HFFc6 (cell line): ENCODE measurements at regions not wholly inside any gene's neighbourhood (a gene's known extent, or its start where the extent isn't known, plus 50 kb on each side); places are given as distances from the start of the nearest gene placed in this dataset.

Experiments used
- DNase-seq: peaks from one replicate; pipeline ENCODE4 v3.0.0-alpha.2; 2018
- H3K27ac Mint-ChIP-seq: 2 replicates; pipeline ENCODE4 v1.8.0; 2020; ENCODE audit warnings: mild to moderate bottlenecking, mixed read lengths
- H3K27me3 Mint-ChIP-seq: 2 replicates; pipeline ENCODE4 v1.8.0; 2021; ENCODE audit warnings: mild to moderate bottlenecking, moderate library complexity, mixed read lengths; ENCODE audit not compliant: insufficient read depth
- H3K36me3 Mint-ChIP-seq: 2 replicates; pipeline ENCODE4 v1.8.0; 2021; ENCODE audit warnings: low read depth, mixed read lengths
- H3K4me1 Mint-ChIP-seq: 2 replicates; pipeline ENCODE4 v1.8.0; 2020; ENCODE audit warnings: low read depth, mixed read lengths
- H3K4me3 Mint-ChIP-seq: 2 replicates; pipeline ENCODE4 v1.8.0; 2020; ENCODE audit warnings: mild to moderate bottlenecking, moderate library complexity, mixed read lengths
- H3K9me3 Mint-ChIP-seq: 2 replicates; pipeline ENCODE4 v1.8.0; 2020; ENCODE audit warnings: mild to moderate bottlenecking, mixed read lengths
- CTCF ChIP-seq: fragments of 200-600 bp; sonication (generic); IDR thresholded peaks from 2 replicates; pipeline ENCODE4 v1.5.0; 2021; ENCODE audit warnings: antibody characterized with exemption, mild to moderate bottlenecking

GRCh38 chr5:24232041-24232440, 412.7 kb downstream of the CDH10 start:
- Mint-ChIP-seq H3K27me3 (no peaks in the 10 kb centered on the region), H3K4me3 (no peak overlapping the region), H3K4me1 (no peaks in the 10 kb centered on the region), H3K36me3 (no peaks in the 10 kb centered on the region), H3K9me3 (peaks cover 20% of the 10 kb centered on the region), H3K27ac (no peak overlapping the region)
- no peak for TF ChIP-seq CTCF
- DNase-seq = no peak

DNA sequence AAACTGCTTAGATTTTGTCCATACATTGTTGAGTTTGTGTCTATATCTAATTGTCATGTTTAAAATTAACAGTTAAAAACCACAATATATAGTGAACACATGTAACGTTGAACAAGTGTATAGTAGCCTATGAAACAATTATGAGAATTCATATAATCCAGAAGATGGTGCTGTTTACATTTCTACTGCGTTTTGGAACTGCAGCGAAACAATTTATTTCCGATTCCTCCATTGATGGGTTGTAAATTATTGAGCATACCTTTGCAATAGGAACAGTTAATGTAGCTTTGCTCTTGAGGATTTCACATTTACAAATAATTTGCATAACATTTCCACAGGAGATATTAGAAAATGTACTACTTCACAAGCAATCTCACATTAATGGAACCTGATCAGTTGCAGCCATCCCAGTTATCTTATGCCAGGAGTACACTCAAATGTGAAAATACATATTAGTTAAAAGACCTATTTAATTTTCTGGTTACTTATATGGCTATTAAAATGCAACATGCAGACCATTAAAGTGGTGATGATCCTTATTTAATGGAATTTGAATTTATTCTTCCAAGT, 411.8 kb downstream of the CDH10 start:
- TF ChIP-seq CTCF = no peak
- no peaks in the 10 kb centered on the region for H3K27me3 Mint-ChIP-seq
- H3K4me3 Mint-ChIP-seq = no peak overlapping the region
- H3K27ac Mint-ChIP-seq = no peak overlapping the region
- DNase-seq = no peak
- peaks cover 14% of the 10 kb centered on the region for H3K9me3 Mint-ChIP-seq
- H3K4me1 Mint-ChIP-seq = no peaks in the 10 kb centered on the region
- H3K36me3 Mint-ChIP-seq = no peaks in the 10 kb centered on the region

- H3K27ac Mint-ChIP-seq = no peak overlapping the region
- no peaks in the 10 kb centered on the region for H3K4me1 Mint-ChIP-seq
- peaks cover 14% of the 10 kb centered on the region for H3K9me3 Mint-ChIP-seq
- no peaks in the 10 kb centered on the region for H3K27me3 Mint-ChIP-seq
- no peak overlapping the region for H3K4me3 Mint-ChIP-seq
- H3K36me3 Mint-ChIP-seq = no peaks in the 10 kb centered on the region
- TF ChIP-seq CTCF = no peak
- no peak for DNase-seq
Observed at GRCh38 chr5:24235946-24236345, 408.8 kb downstream of the CDH10 start.

DNA sequence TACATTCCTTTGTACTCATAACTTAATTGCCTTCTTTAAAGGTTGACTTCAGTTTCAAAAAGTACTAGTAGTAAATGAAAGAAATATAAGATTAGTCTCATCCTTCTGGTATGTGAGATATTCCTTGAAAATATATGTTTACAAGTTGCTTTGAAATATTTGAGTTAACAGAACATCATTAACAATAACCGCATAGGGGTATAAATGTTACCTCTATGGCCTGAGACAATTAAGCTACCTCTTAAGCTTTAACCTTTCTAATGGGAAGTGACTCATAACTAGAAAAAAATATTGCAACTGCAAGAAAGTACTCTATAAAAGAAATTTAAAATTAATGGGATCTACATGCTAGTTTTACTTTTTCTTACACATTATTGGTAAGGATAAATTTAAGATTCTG, 399.0 kb downstream of the CDH10 start:
- no peaks in the 10 kb centered on the region for H3K27me3 Mint-ChIP-seq
- H3K36me3 Mint-ChIP-seq = no peaks in the 10 kb centered on the region
- no peak overlapping the region for H3K27ac Mint-ChIP-seq
- TF ChIP-seq CTCF = no peak
- H3K9me3 Mint-ChIP-seq = peaks cover 32% of the 10 kb centered on the region
- no peak for DNase-seq
- no peaks in the 10 kb centered on the region for H3K4me1 Mint-ChIP-seq
- H3K4me3 Mint-ChIP-seq = no peak overlapping the region

- no peak for DNase-seq
- Mint-ChIP-seq H3K4me3 (no peak overlapping the region), H3K9me3 (peaks cover 20% of the 10 kb centered on the region), H3K36me3 (no peaks in the 10 kb centered on the region), H3K27me3 (no peaks in the 10 kb centered on the region), H3K4me1 (no peaks in the 10 kb centered on the region), H3K27ac (no peak overlapping the region)
- TF ChIP-seq CTCF = no peak
Observed at GRCh38 chr5:24264547-24264946, 380.2 kb downstream of the CDH10 start.

DNA sequence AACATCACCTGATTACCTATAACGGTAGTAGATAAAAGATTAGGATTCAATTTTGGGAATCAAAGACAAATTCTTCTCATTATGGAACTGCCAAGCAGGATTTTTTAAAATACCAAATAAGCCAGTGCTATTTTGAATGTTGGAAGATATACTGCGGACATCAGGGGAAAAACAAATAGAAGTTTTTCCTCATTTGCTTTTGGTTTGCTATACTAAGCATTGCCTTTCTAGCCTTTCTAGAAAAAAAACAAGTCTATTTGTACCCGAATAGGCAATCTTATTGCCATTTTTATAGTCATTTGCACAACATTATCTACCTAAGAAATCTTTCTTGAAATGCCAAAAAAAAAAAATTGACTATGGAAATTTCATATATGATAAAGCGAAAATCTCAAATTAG, 379.5 kb downstream of the CDH10 start:
- Mint-ChIP-seq H3K36me3 (no peaks in the 10 kb centered on the region), H3K9me3 (peaks cover 14% of the 10 kb centered on the region), H3K27me3 (no peaks in the 10 kb centered on the region), H3K27ac (no peak overlapping the region), H3K4me3 (no peak overlapping the region), H3K4me1 (no peaks in the 10 kb centered on the region)
- no peak for DNase-seq
- no peak for TF ChIP-seq CTCF
